ENCODE measurements at regions not wholly inside any gene's neighbourhood (a gene's known extent, or its start where the extent isn't known, plus 50 kb on each side); places are given as distances from the start of the nearest gene placed in this dataset.

DNA sequence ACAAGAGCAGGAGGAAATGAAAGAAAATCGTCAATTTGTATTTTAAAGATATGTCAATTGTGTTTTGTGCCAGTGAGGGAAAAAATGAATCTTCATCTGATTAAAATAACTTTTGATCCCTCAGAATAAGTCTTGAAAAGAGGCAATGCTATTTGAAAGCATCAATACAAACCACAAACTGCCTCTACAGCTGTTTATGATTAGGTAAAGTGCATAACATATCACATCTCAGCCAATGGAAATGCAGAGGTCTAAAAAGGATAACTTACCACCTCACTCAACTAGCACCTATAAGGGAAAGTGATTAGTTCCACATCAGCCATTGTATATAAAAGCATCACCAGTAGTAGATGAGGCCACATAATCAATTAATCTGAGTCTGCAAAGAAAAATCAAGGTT, 492.2 kb upstream of the CDH2 start:
- DNase-seq: no peak
- no peaks in the 10 kb centered on the region for H3K9me3 ChIP-seq
- H3K27ac ChIP-seq: no peak overlapping the region
- ATAC-seq: no peak
- no peak overlapping the region for H3K4me3 ChIP-seq
- TF ChIP-seq, protein P1, sequence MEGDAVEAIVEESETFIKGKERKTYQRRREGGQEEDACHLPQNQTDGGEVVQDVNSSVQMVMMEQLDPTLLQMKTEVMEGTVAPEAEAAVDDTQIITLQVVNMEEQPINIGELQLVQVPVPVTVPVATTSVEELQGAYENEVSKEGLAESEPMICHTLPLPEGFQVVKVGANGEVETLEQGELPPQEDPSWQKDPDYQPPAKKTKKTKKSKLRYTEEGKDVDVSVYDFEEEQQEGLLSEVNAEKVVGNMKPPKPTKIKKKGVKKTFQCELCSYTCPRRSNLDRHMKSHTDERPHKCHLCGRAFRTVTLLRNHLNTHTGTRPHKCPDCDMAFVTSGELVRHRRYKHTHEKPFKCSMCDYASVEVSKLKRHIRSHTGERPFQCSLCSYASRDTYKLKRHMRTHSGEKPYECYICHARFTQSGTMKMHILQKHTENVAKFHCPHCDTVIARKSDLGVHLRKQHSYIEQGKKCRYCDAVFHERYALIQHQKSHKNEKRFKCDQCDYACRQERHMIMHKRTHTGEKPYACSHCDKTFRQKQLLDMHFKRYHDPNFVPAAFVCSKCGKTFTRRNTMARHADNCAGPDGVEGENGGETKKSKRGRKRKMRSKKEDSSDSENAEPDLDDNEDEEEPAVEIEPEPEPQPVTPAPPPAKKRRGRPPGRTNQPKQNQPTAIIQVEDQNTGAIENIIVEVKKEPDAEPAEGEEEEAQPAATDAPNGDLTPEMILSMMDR (IDR thresholded peaks at IDR 0.05): no peak
- intact Hi-C loops (cut with DNase I): no loop called here
- H3K27me3 ChIP-seq: no peaks in the 10 kb centered on the region
- H3K4me1 ChIP-seq: no peaks in the 10 kb centered on the region
- H3K36me3 ChIP-seq: no peaks in the 10 kb centered on the region

DNA sequence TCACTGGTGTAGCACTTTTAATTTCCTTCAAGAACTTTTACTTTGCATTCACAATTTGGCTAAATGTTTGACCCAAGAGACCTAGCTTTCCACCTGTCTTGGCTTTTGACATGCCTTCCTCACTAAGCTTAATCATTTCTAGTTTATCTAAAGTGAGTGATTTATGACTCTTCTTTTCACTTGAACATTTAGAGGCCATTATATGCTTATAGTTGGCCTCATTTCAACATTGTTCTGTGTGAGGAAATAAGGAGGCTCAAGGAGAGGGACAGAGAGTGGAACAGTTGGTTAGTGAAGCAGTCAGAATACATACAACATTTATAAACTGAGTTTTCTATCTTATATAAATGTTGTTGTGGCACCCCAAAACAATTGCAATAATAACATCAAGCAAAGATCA, 489.3 kb upstream of the CDH2 start:
- TF ChIP-seq, protein P1 (IDR thresholded peaks at IDR 0.05): no peak
- H3K4me3 ChIP-seq: no peak overlapping the region
- H3K4me1 ChIP-seq: no peaks in the 10 kb centered on the region
- DNase-seq (no peak), ATAC-seq (no peak)
- H3K27ac ChIP-seq: no peak overlapping the region
- no peaks in the 10 kb centered on the region for H3K36me3 ChIP-seq
- no peaks in the 10 kb centered on the region for H3K9me3 ChIP-seq
- H3K27me3 ChIP-seq: no peaks in the 10 kb centered on the region
- intact Hi-C loops (cut with DNase I): no loop called here

DNA sequence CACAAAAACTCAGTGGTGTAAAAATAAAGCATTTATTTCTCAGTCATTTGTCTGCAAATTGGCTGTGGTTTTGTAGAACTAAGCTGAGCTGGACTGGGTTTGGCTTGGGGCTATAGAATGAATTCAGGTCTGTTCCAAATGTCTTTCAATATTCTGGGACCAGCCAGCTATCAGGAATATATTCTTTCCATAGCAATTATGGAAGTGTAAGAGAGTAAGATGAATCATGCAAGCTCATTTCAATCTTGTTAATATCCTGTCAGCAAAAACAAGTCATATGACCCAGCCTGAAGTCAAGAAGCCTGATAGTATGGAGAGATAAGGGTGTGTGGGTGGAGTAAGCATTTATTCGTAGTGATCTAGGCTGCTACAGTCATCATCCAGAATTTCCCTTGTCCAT, 481.0 kb upstream of the CDH2 start:
- TF ChIP-seq, protein P1 (IDR thresholded peaks at IDR 0.05): no peak
- ATAC-seq: no peak
- Histone ChIP-seq H3K36me3 (no peaks in the 10 kb centered on the region), H3K4me3 (no peak overlapping the region), H3K27me3 (no peaks in the 10 kb centered on the region), H3K27ac (no peak overlapping the region), H3K9me3 (no peaks in the 10 kb centered on the region), H3K4me1 (no peaks in the 10 kb centered on the region)
- DNase-seq: no peak
- intact Hi-C loops (cut with DNase I): no loop called here

DNA sequence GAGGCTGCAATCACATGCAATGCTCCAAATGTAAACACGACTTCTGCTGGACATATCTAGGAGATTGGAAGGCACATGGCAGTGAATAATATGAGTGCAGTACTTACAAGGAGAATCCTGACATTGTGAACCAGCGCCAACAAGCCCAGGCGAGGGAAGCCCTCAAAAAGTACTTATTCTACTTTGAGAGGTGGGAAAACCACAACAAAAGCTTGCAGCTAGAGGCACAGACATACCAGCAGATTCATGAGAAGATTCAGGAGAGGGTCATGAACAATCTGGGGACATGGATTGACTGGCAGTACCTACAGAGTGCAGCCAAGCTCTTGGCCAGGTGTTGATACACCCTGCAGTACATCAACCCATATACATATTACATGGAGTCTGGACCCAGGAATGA, 475.7 kb upstream of the CDH2 start:
- ATAC-seq: no peak
- TF ChIP-seq, protein P1 (IDR thresholded peaks at IDR 0.05): no peak
- Histone ChIP-seq H3K9me3 (no peaks in the 10 kb centered on the region), H3K27ac (no peak overlapping the region), H3K27me3 (no peaks in the 10 kb centered on the region), H3K36me3 (no peaks in the 10 kb centered on the region), H3K4me1 (no peaks in the 10 kb centered on the region), H3K4me3 (no peak overlapping the region)
- DNase-seq: no peak
- intact Hi-C loops (cut with DNase I): no loop called here

DNA sequence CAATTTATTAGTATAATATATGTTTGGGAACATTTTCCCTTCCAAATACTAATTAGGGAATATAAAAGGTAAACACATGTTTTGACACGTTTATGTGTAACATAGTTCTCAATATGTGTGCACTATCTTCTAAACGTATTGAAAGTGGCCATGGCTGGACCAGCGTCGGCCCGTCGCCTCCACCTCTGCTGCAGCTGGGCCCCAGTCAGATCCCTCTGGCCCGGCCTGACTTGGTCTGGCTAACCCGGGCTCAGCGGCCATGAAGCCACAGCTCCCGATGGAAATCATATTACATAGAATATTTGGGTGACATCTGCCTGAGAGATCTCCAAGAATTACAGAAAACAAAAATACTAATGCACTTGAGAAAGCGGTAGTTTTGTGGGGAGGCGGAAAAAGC, 474.4 kb upstream of the CDH2 start:
- Histone ChIP-seq H3K27me3 (no peaks in the 10 kb centered on the region), H3K27ac (no peak overlapping the region), H3K9me3 (no peaks in the 10 kb centered on the region), H3K36me3 (no peaks in the 10 kb centered on the region), H3K4me1 (no peaks in the 10 kb centered on the region), H3K4me3 (no peak overlapping the region)
- TF ChIP-seq, protein P1 (IDR thresholded peaks at IDR 0.05): no peak
- DNase-seq: no peak
- ATAC-seq: no peak
- intact Hi-C loops (cut with DNase I): no loop called here

DNA sequence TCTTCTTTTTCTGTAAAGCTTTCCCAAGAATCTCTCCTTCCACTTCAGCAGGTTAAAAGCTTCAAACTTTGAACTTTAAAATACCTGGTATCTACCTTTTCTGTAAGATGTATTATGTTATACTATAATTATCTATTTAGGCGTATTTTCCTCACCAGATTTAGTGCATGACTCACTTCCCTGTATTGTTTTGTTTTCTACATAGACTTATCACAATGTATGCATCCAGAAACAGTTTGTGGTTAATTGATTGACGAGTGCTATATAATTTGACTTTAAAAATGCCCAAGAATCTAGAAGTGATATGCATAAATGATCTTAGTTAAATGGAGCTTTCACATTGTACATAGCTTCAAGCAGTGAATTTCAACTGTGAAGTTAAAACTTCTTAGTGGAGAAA, 473.9 kb upstream of the CDH2 start:
- no peaks in the 10 kb centered on the region for H3K27me3 ChIP-seq
- ATAC-seq: no peak
- intact Hi-C loops (cut with DNase I): no loop called here

More for the DNA sequence above, 473.9 kb upstream of the CDH2 start:
- Histone ChIP-seq H3K9me3 (no peaks in the 10 kb centered on the region), H3K4me3 (no peak overlapping the region), H3K27ac (no peak overlapping the region), H3K36me3 (no peaks in the 10 kb centered on the region), H3K4me1 (no peaks in the 10 kb centered on the region)
- TF ChIP-seq, protein P1 (IDR thresholded peaks at IDR 0.05): no peak
- no peak for DNase-seq

Measured in upper lobe of right lung (tissue), 1 donor.